Adrenal gland (tissue), 9 donors: ENCODE measurements at regions not wholly inside any gene's neighbourhood (a gene's known extent, or its start where the extent isn't known, plus 50 kb on each side); places are given as distances from the start of the nearest gene placed in this dataset.

Experiments
- DNase-seq, 7 donors: peaks; one replicate each; pipeline ENCODE4 v3.0.0-alpha.2; 2019 to 2020
- H3K27ac ChIP-seq, 5 donors: fragments of 200-600 bp; sonication (generic) in 4 of 5; 1 replicate in 3 of 5; 2 replicates in 2 of 5; pipeline versions ENCODE4 v1.5.1 to v1.8.0; 2016 to 2020; ENCODE audit warnings: mild to moderate bottlenecking in 1 of 5
- H3K27me3 ChIP-seq: fragments of 200-600 bp; 2 replicates; pipeline ENCODE4 v1.8.0; 2021
- H3K36me3 ChIP-seq, 2 donors: fragments of 200-600 bp; replicated peaks in 1 of 2; 1 replicate in 1 of 2; 2 replicates in 1 of 2; pipeline versions ENCODE4 v1.5.1 to v1.8.0; 2018 to 2022
- H3K4me1 ChIP-seq, 2 donors: fragments of 200-600 bp; replicated peaks in 1 of 2; 1 replicate in 1 of 2; 2 replicates in 1 of 2; pipeline versions ENCODE4 v1.5.1 to v1.8.0; 2018 to 2021
- H3K4me3 ChIP-seq, 4 donors: fragments of 200-600 bp; sonication (generic) in 3 of 4; one replicate each; pipeline ENCODE4 v1.5.1; 2016 to 2018
- H3K9me3 ChIP-seq, 3 donors: fragments of 200-600 bp; sonication (generic) in 1 of 3; replicated peaks in 1 of 3; 1 replicate in 2 of 3; 2 replicates in 1 of 3; pipeline versions ENCODE4 v1.5.1 to v1.8.0; 2016 to 2021
- CTCF ChIP-seq, 6 experiments: fragments of 450-650 bp in 4 of 6; fragments of 200-600 bp in 2 of 6; sonication (generic) in 1 of 6; IDR thresholded peaks; 1 replicate in 5 of 6; 2 replicates in 1 of 6; pipeline versions ENCODE4 v1.5.1 to v1.8.0; 2016 to 2021; ENCODE audit warnings: antibody characterized with exemption in 6 of 6, mild to moderate bottlenecking in 2 of 6, moderate library complexity in 1 of 6
- POLR2A ChIP-seq, 2 donors: fragments of 450-650 bp; IDR thresholded peaks; one replicate each; pipeline ENCODE4 v1.6.1; 2017; ENCODE audit warnings: antibody characterized with exemption in 2 of 2, mild to moderate bottlenecking in 2 of 2, moderate library complexity in 1 of 2
- WGBS, 4 donors: extraction: QIAGEN DNeasy Blood & Tissue Kit in 2 of 4; methylation state at CpG; one replicate each; pipeline versions ENCODE4 v1.1.5 to v1.1.7; 2013 to 2017; 5-methylcytosine and 5-hydroxymethylcytosine counted together
- intact Hi-C, 2 donors: fragments of 100-400 bp; cut with DNase I; formaldehyde crosslinking; loops; one replicate each; pipeline versions ENCODE4 v1.14.1 to v1.15.0; 2022 to 2023
- donor health status: healthy with polysubstance abuse.
- donor health status: Bipolar disorder and iron deficiency.
- donor health status: DM: yes; HTN: yes; CAD: no.
- donor health status: DM: no; HTN: no; CAD: no.
- donor health status: DM: no; HTN: no; CAD: no.

DNA sequence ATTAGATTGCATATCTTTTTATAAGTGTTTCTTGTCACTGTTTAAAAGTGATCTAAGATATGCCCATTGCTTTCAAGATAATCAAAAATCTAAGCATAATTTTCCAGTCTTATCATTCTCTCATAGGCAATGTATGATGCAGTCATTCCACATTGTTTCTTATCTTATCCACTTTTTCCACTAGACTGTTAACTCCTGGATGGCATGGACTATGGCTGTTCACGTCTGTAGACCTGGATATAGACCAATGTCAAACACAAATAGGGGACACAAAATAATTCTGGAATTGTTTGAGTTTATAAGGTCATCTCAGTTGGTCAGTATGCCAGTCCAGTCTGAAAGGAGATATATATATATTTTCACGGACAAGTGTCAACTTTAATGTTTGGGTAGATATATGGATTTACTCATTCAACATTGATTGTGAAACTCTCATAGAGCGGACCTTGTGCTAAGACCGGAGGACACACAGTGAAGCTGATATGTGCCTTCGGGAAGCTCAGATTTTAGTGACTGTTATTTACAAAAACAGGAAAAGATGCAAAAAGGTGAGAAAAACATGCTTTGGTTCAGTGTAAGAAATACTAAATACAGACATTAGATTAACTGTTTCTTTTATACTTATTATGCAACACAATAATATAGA, 689.4 kb upstream of the SLC8A1 start:
- H3K36me3 ChIP-seq = no peaks in the 10 kb centered on the region
- peaks cover 9 to 10% of the 10 kb centered on the region in 2 donors for H3K4me1 ChIP-seq
- no peak overlapping the region for H3K4me3 ChIP-seq
- no peak for TF ChIP-seq CTCF (IDR thresholded peaks at IDR 0.05)
- TF ChIP-seq POLR2A (IDR thresholded peaks at IDR 0.05) = no peak
- no peak overlapping the region for H3K27ac ChIP-seq
- no peaks in the 10 kb centered on the region for H3K27me3 ChIP-seq
- intact Hi-C loops = no loop called here
- no peaks in the 10 kb centered on the region for H3K9me3 ChIP-seq
- 86 to 92% (median 89%) methylated on average over 5 of the region's 5 CpGs for WGBS, 4 donors
- no peak for DNase-seq

GRCh38 chr2:41142478-41142877, 690.6 kb upstream of the SLC8A1 start:
- no peak for DNase-seq
- peaks cover 2 to 3% of the 10 kb centered on the region in 2 donors for H3K4me1 ChIP-seq
- intact Hi-C loops = no loop called here
- no peaks in the 10 kb centered on the region for H3K27me3 ChIP-seq
- no peak for TF ChIP-seq CTCF (IDR thresholded peaks at IDR 0.05)
- no peak for TF ChIP-seq POLR2A (IDR thresholded peaks at IDR 0.05)
- H3K27ac ChIP-seq = no peak overlapping the region
- no peak overlapping the region for H3K4me3 ChIP-seq
- no peaks in the 10 kb centered on the region for H3K36me3 ChIP-seq
- H3K9me3 ChIP-seq = no peaks in the 10 kb centered on the region
- WGBS, 4 donors = 45 to 60% (median 53%) methylated on average over 1 of the region's 1 CpG

DNA sequence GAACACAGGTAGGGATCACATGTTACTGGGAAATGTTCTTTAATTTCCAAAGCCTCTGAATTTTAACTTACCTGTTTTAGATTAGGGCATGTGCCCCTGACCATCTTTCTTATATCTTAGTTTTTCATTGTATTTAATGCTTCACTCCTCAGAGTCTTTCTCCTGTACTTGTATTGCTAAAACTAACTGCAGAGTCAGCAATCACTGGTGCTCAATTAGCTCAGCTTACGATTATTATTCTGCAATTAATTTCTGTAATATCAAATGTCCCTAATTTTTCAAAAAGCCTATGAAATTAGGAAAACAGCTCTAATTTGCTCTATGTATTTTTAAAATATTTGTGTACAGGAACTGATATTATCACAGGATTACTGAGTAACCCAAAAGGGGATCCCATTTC, 693.2 kb upstream of the SLC8A1 start:
- WGBS, 4 donors = 94 to 97% (median 95%) methylated on average over 1 of the region's 1 CpG
- TF ChIP-seq POLR2A (IDR thresholded peaks at IDR 0.05) = no peak
- no peak for TF ChIP-seq CTCF (IDR thresholded peaks at IDR 0.05)

DNA sequence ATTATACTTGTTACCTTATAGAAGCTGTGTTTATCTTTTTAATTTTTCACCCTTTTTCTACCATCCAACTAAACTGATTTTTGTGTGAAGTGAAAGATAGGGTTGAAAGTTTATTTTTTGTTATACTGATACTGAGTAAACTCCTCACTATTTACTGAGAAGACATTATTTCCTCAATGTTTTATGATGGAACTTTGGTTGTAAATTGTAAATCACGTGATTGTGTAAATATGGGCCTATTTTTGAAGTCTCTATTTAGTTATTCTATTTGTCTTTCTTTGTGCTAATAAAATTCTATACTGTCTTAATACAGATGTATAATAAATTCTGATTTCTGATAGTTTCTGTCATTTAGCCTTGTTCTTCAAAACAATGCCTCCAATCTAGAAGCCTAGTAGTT, 697.2 kb upstream of the SLC8A1 start:
- WGBS, 4 donors = 84 to 91% (median 89%) methylated on average over 1 of the region's 1 CpG

More for the DNA sequence above, 693.2 kb upstream of the SLC8A1 start:
- DNase-seq = no peak
- Histone ChIP-seq H3K27ac (no peak overlapping the region), H3K4me1 (no peaks in the 10 kb centered on the region), H3K4me3 (no peak overlapping the region), H3K27me3 (no peaks in the 10 kb centered on the region), H3K36me3 (no peaks in the 10 kb centered on the region), H3K9me3 (peaks cover 0 to 5% (median 0%) of the 10 kb centered on the region in 3 donors)
- intact Hi-C loops = no loop called here

More for the DNA sequence above, 697.2 kb upstream of the SLC8A1 start:
- no peaks in the 10 kb centered on the region for H3K4me1 ChIP-seq
- no peak for TF ChIP-seq CTCF (IDR thresholded peaks at IDR 0.05)
- TF ChIP-seq POLR2A (IDR thresholded peaks at IDR 0.05) = no peak
- peaks cover 0 to 5% (median 0%) of the 10 kb centered on the region in 3 donors for H3K9me3 ChIP-seq
- H3K36me3 ChIP-seq = no peaks in the 10 kb centered on the region
- no peak overlapping the region for H3K27ac ChIP-seq
- intact Hi-C loops = no loop called here
- no peak overlapping the region for H3K4me3 ChIP-seq
- no peak for DNase-seq
- no peaks in the 10 kb centered on the region for H3K27me3 ChIP-seq
